Ovary (tissue), 7 donors: ENCODE measurements at regions not wholly inside any gene's neighbourhood (a gene's known extent, or its start where the extent isn't known, plus 50 kb on each side); places are given as distances from the start of the nearest gene placed in this dataset.

Source experiments
- DNase-seq, 5 donors: peaks; one replicate each; pipeline ENCODE4 v3.0.0-alpha.2; 2019 to 2020
- H3K27ac ChIP-seq, 2 donors: fragments of 200-600 bp; one replicate each; pipeline versions ENCODE4 v1.5.1 to v1.8.0; 2019 to 2022
- H3K27me3 ChIP-seq: fragments of 200-600 bp; one replicate; pipeline ENCODE4 v1.8.0; 2022
- H3K36me3 ChIP-seq: fragments of 200-600 bp; sonication (generic); one replicate; pipeline ENCODE4 v1.5.1; 2019
- H3K4me1 ChIP-seq: one replicate; pipeline ENCODE4 v1.8.1; 2013; ENCODE audit warnings: mild to moderate bottlenecking, moderate library complexity; ENCODE audit not compliant: insufficient read depth
- H3K4me3 ChIP-seq: fragments of 200-600 bp; sonication (generic); one replicate; pipeline ENCODE4 v1.5.1; 2017
- H3K9me3 ChIP-seq, 2 donors: fragments of 200-600 bp in 1 of 2; sonication (generic) in 1 of 2; one replicate each; pipeline versions ENCODE4 v1.5.1 to v1.8.1; 2013 to 2019; ENCODE audit warnings: mild to moderate bottlenecking in 1 of 2, moderate library complexity in 1 of 2
- EP300 ChIP-seq: sonication (generic); formaldehyde crosslinking; IDR thresholded peaks from one replicate; pipeline ENCODE4 v1.6.1; 2017; ENCODE audit warnings: antibody characterized with exemption
- POLR2A ChIP-seq: fragments of 450-650 bp; IDR thresholded peaks from one replicate; pipeline ENCODE4 v1.6.1; 2017; ENCODE audit warnings: antibody characterized with exemption, mild to moderate bottlenecking, moderate library complexity
- WGBS, 3 donors: extraction: QIAGEN DNeasy Blood & Tissue Kit in 1 of 3; methylation state at CpG; one replicate each; pipeline versions ENCODE4 v1.1.5 to v1.1.7; 2013 to 2017; 5-methylcytosine and 5-hydroxymethylcytosine counted together
- intact Hi-C, 4 donors: fragments of 100-400 bp; cut with DNase I; formaldehyde crosslinking; loops; one replicate each; pipeline versions ENCODE4 v1.11.0 to v1.15.1; 2022 to 2023
- TF ChIP-seq, protein P1 (sequence below), 3 donors: fragments of 450-650 bp in 2 of 3; fragments of 200-600 bp in 1 of 3; IDR thresholded peaks; one replicate each; pipeline versions ENCODE4 v1.5.1 to v1.8.0; 2016 to 2022; ENCODE audit warnings: antibody characterized with exemption in 3 of 3, mild to moderate bottlenecking in 1 of 3
- donor health status: DM: no; HTN: no; CAD: no; lungs with moderate emphysema.
- donor health status: DM: no; HTN: no; CAD: no.
- donor health status: Bipolar disorder and iron deficiency.
- donor health status: DM: no; HTN: no; CAD: no.
- donor health status: DM: yes; HTN: yes; CAD: no.

DNA sequence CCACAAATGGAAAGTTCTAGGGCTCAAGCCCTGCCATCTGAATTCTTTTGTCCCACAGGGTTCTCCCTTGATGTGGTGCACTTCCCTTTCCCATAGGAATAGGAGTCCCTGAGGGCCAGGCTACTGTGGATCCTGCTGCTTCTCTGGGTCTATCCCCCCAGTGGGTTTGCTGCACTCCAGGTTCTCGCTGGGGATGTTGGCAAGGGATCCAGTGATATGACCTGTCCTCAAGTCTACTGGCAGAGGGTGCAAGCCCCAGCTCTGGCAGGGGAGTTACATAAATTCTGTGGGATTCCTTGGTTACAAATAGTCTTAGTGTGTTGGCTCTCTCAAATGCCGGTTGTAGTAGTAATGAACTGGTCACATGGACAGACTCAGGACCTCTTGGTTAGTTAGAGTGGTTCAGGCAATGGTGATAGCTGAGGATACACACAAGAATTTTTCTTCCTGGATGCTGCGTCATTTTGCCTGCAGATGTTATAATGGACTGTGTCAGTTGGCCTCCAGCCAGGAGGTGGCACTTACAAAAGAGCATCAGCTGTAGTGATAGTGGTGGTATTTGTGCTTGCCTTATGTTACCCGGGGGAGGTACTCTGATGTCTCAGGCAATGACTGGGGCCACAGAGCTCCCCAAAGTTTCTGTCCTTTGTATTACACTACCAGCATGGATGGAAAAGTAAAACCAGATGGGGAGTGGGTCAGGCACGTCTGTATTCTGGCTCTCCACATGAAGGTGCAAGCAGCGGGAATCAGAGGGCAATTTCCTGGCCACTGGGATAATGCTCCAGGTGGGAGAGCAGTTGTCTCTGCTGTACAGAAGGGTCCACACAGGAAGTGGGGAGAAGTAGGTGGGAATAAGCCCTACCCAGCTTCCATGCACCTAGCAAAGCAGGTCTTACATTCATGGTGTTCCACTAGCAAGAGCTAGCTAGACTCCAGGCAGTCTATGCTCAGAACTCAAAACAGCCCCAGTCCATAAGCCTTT is 267.9 kb downstream of the SOX11 start:
- intact Hi-C loops: no loop called here

DNA sequence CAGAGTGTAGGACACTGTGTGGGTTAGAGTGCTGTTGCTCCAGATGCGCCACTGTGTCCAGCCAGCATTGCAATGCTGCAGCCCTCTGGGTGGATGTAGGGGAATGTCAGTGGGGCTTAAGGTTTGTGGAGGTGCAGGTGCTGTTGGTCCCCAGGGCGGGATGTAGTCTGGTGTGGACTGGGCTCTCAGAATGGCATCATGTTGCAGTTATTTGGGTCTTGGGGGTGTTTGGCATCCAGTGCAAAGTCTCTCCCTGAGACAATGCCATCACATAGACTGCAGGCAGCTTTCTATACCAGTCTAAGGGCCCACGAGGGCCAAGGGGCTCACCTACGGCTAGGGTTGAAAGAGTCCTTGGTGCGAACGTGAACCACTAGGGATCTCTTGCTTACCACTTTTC is 275.3 kb downstream of the SOX11 start:
- no peaks in the 10 kb centered on the region for H3K27me3 ChIP-seq
- H3K9me3 ChIP-seq: no peaks in the 10 kb centered on the region
- no peak overlapping the region for H3K4me3 ChIP-seq
- no peaks in the 10 kb centered on the region for H3K36me3 ChIP-seq
- intact Hi-C loops: no loop called here
- H3K4me1 ChIP-seq: no peaks in the 10 kb centered on the region
- DNase-seq: no peak
- TF ChIP-seq EP300: no peak
- no peak for TF ChIP-seq POLR2A
- TF ChIP-seq, protein P1, sequence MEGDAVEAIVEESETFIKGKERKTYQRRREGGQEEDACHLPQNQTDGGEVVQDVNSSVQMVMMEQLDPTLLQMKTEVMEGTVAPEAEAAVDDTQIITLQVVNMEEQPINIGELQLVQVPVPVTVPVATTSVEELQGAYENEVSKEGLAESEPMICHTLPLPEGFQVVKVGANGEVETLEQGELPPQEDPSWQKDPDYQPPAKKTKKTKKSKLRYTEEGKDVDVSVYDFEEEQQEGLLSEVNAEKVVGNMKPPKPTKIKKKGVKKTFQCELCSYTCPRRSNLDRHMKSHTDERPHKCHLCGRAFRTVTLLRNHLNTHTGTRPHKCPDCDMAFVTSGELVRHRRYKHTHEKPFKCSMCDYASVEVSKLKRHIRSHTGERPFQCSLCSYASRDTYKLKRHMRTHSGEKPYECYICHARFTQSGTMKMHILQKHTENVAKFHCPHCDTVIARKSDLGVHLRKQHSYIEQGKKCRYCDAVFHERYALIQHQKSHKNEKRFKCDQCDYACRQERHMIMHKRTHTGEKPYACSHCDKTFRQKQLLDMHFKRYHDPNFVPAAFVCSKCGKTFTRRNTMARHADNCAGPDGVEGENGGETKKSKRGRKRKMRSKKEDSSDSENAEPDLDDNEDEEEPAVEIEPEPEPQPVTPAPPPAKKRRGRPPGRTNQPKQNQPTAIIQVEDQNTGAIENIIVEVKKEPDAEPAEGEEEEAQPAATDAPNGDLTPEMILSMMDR (IDR thresholded peaks at IDR 0.05): no peak
- 89 to 95% (median 89%) methylated on average over 6 of the region's 6 CpGs for WGBS, 3 donors
- H3K27ac ChIP-seq: no peak overlapping the region

More for the DNA sequence above, 267.9 kb downstream of the SOX11 start:
- Histone ChIP-seq H3K4me3 (no peak overlapping the region), H3K27ac (no peak overlapping the region), H3K4me1 (no peaks in the 10 kb centered on the region), H3K27me3 (no peaks in the 10 kb centered on the region), H3K9me3 (no peaks in the 10 kb centered on the region), H3K36me3 (no peaks in the 10 kb centered on the region)
- TF ChIP-seq, protein P1 (IDR thresholded peaks at IDR 0.05): no peak
- TF ChIP-seq POLR2A (no peak), EP300 (no peak)
- 66 to 74% (median 71%) methylated on average over 6 of the region's 6 CpGs for WGBS, 3 donors
- DNase-seq: no peak

DNA sequence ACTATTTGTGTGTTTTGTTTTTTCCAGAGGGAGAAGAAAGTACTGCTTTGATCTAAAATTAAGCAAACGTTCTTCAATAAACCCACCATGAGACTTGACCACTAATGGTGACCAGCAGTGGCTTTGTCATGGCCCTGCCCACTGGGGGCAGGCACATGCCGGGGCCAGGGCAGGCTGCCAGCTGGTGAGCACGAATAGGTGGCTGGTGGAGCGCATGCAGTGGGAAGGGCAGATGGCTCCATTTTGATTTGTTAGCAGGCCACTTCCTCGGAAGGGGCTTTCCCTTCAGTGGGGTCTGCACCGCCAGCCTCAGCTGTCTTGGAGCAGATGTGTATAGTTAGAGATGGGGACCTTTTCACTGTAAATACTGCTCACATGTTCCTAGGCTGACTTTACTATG is 277.1 kb downstream of the SOX11 start:
- no peaks in the 10 kb centered on the region for H3K36me3 ChIP-seq
- no peak overlapping the region for H3K4me3 ChIP-seq
- DNase-seq: no peak
- no peaks in the 10 kb centered on the region for H3K9me3 ChIP-seq
- WGBS, 3 donors: 75 to 85% (median 75%) methylated on average over 6 of the region's 6 CpGs
- H3K4me1 ChIP-seq: no peaks in the 10 kb centered on the region
- H3K27ac ChIP-seq: no peak overlapping the region
- no peaks in the 10 kb centered on the region for H3K27me3 ChIP-seq
- TF ChIP-seq, protein P1 (IDR thresholded peaks at IDR 0.05): no peak
- no peak for TF ChIP-seq POLR2A
- no peak for TF ChIP-seq EP300
- intact Hi-C loops: no loop called here

DNA sequence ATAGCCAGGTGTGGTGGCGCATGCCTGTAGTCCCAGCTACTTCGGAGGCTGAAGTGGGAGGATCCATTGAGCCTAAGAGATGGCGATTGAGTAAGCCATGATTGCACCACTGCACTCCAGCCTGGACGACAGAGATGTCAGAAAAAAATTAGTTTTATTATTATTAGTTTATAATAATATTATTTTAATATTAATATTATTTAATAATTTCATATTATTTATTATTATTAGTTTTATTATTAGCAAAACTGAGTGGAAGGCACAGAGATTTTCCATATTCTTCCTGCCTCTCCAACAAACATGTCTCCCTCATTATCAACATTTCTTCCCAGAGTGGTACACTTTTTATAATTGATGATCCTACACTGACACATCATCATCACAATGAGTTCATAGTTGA is 278.2 kb downstream of the SOX11 start:
- Histone ChIP-seq H3K27me3 (no peaks in the 10 kb centered on the region), H3K36me3 (no peaks in the 10 kb centered on the region), H3K4me1 (no peaks in the 10 kb centered on the region), H3K4me3 (no peak overlapping the region), H3K27ac (no peak overlapping the region), H3K9me3 (no peaks in the 10 kb centered on the region)
- no peak for DNase-seq
- TF ChIP-seq, protein P1 (IDR thresholded peaks at IDR 0.05): no peak
- no peak for TF ChIP-seq EP300
- no peak for TF ChIP-seq POLR2A
- intact Hi-C loops: no loop called here
- WGBS, 3 donors: 66 to 82% (median 78%) methylated on average over 4 of the region's 4 CpGs
